ENCODE measurements at regions not wholly inside any gene's neighbourhood (a gene's known extent, or its start where the extent isn't known, plus 50 kb on each side); places are given as distances from the start of the nearest gene placed in this dataset.

- TF ChIP-seq POLR2AphosphoS5 (IDR thresholded peaks at IDR 0.05; ENCODE audit: low read depth, low read length) (no peak), CTCF (IDR thresholded peaks at IDR 0.05 in 2 of 3, conservative IDR thresholded peaks at IDR 0.05 in 1 of 3; ENCODE audit: borderline replicate concordance in 1 of 3, insufficient read depth in 1 of 3, low read depth in 2 of 3, low read length in 2 of 3) (no peak), EZH2 (IDR thresholded peaks at IDR 0.05) (no peak), POLR2A (IDR thresholded peaks at IDR 0.05; ENCODE audit: borderline replicate concordance, extremely low read depth, insufficient read depth, insufficient read length) (no peak), MAX (IDR thresholded peaks at IDR 0.05) (no peak), SIN3A (IDR thresholded peaks at IDR 0.05; ENCODE audit: low read depth) (no peak), ZFX (IDR thresholded peaks at IDR 0.05) (no peak), TCF7L2 (IDR thresholded peaks at IDR 0.05; ENCODE audit: borderline replicate concordance, extremely low read depth, insufficient read depth, insufficient read length) (no peak), REST (IDR thresholded peaks at IDR 0.05; ENCODE audit: low read depth) (no peak), SP1 (IDR thresholded peaks at IDR 0.05; ENCODE audit: low read depth) (no peak), EZH2phosphoT487 (IDR thresholded peaks at IDR 0.05; ENCODE audit: borderline replicate concordance) (no peak), ELF1 (IDR thresholded peaks at IDR 0.05; ENCODE audit: borderline replicate concordance, low read depth) (no peak), JUND (IDR thresholded peaks at IDR 0.05) (no peak), CBX3 (IDR thresholded peaks at IDR 0.05; ENCODE audit: low read depth) (no peak)
Observed at GRCh38 chr1:194024659-194025058, 838.2 kb upstream of the B3GALT2 start.

Measured in HCT116 (cell line).